Thyroid gland (tissue), 4 donors: ENCODE measurements at regions not wholly inside any gene's neighbourhood (a gene's known extent, or its start where the extent isn't known, plus 50 kb on each side); places are given as distances from the start of the nearest gene placed in this dataset.

Experiments
- CTCF ChIP-seq, 6 experiments: fragments of 200-600 bp in 3 of 6; fragments of 450-650 bp in 3 of 6; sonication (generic) in 3 of 6; IDR thresholded peaks; one replicate each; pipeline ENCODE4 v1.5.1; 2016 to 2019; ENCODE audit warnings: antibody characterized with exemption in 6 of 6, mild to moderate bottlenecking in 2 of 6, inconsistent platforms in 1 of 6, moderate library complexity in 1 of 6
- POLR2A ChIP-seq, 2 donors: fragments of 450-650 bp; IDR thresholded peaks; one replicate each; pipeline ENCODE4 v1.6.1; 2017; ENCODE audit warnings: antibody characterized with exemption in 2 of 2, mild to moderate bottlenecking in 2 of 2, moderate library complexity in 1 of 2

- no peak for TF ChIP-seq CTCF (IDR thresholded peaks at IDR 0.05)
- no peak for TF ChIP-seq POLR2A (IDR thresholded peaks at IDR 0.05)
These were observed 121.0 kb upstream of the MBNL1 start for GRCh38 chr3:152147748-152148147.
